ENCODE measurements at regions not wholly inside any gene's neighbourhood (a gene's known extent, or its start where the extent isn't known, plus 50 kb on each side); places are given as distances from the start of the nearest gene placed in this dataset.

- Mint-ChIP-seq H3K4me1 (ENCODE audit: low read depth) (no peaks in the 10 kb centered on the region), H3K4me3 (no peak overlapping the region), H3K9me3 (ENCODE audit: insufficient read depth) (no peaks in the 10 kb centered on the region), H3K27me3 (ENCODE audit: low read depth) (peaks cover 2% of the 10 kb centered on the region), H3K36me3 (ENCODE audit: low read depth) (no peaks in the 10 kb centered on the region), H3K27ac (no peak overlapping the region)
- DNase-seq (no peak), ATAC-seq (no peak)
- CTCF ChIA-PET: no interaction called here
- POLR2A ChIA-PET: no interaction called here
Observed at GRCh38 chr2:47260971-47261370, 84.7 kb upstream of the CALM2 start.

DNA sequence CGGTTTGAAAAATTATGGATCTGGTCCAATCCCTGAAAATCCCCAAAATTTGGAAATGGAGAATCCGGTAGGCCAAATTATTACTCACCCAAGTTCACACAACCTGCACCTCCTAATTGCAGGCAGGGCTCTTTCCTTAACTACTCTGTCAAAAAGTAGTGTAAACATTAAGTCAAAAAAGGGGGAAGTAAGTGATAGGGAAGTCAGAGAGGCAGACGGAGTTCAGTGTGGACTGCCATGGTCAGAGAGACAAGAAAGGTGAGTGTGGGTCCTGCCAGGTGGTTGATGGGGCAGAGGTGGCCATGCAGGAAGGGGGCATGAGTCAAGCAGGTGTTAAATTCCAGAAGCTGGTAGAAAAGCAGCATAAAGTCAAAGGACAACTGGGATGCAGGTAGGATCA is 83.5 kb upstream of the CALM2 start:
- Mint-ChIP-seq H3K4me3 (no peak overlapping the region), H3K27ac (no peak overlapping the region)
- POLR2A ChIA-PET: no interaction called here

DNA sequence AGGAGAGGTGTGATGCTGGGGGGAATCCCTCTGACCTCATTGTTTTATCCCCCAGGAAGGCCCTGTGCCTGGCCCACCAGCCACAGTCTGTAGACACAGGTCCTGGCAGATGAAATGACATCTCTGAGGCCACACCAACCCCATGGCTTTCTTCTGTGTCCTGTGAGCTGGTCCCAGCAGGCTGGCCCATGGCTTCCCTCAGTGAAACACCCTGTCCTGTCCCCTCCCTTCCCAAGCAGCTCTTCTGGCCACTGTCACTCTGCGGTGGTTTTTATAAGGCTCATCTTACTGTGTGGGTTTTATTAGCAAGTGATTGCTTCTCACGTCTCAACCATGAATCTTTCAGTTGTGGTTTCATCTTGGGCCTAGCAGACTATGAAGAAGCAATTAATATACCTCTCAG is 81.6 kb upstream of the CALM2 start:
- H3K27ac Mint-ChIP-seq: no peak overlapping the region
- ChIA-PET CTCF (no interaction called here), POLR2A (no interaction called here)
- no peaks in the 10 kb centered on the region for H3K4me1 Mint-ChIP-seq (ENCODE audit: low read depth)
- DNase-seq (no peak), ATAC-seq (no peak)
- peaks cover 3% of the 10 kb centered on the region for H3K27me3 Mint-ChIP-seq (ENCODE audit: low read depth)
- no peaks in the 10 kb centered on the region for H3K9me3 Mint-ChIP-seq (ENCODE audit: insufficient read depth)
- no peaks in the 10 kb centered on the region for H3K36me3 Mint-ChIP-seq (ENCODE audit: low read depth)
- no peak overlapping the region for H3K4me3 Mint-ChIP-seq

More for the DNA sequence above, 83.5 kb upstream of the CALM2 start:
- CTCF ChIA-PET: no interaction called here
- Mint-ChIP-seq H3K27me3 (ENCODE audit: low read depth) (peaks cover 2% of the 10 kb centered on the region), H3K9me3 (ENCODE audit: insufficient read depth) (no peaks in the 10 kb centered on the region), H3K4me1 (ENCODE audit: low read depth) (no peaks in the 10 kb centered on the region), H3K36me3 (ENCODE audit: low read depth) (no peaks in the 10 kb centered on the region)
- ATAC-seq (no peak), DNase-seq (no peak)

- Mint-ChIP-seq H3K27ac (no peak overlapping the region), H3K36me3 (ENCODE audit: low read depth) (no peaks in the 10 kb centered on the region), H3K9me3 (ENCODE audit: insufficient read depth) (no peaks in the 10 kb centered on the region), H3K27me3 (ENCODE audit: low read depth) (peaks cover 3% of the 10 kb centered on the region), H3K4me1 (ENCODE audit: low read depth) (no peaks in the 10 kb centered on the region), H3K4me3 (no peak overlapping the region)
- POLR2A ChIA-PET: no interaction called here
- DNase-seq: no peak
- no peak for ATAC-seq
- CTCF ChIA-PET: no interaction called here
Observed at GRCh38 chr2:47256416-47257087, 80.2 kb upstream of the CALM2 start.

DNA sequence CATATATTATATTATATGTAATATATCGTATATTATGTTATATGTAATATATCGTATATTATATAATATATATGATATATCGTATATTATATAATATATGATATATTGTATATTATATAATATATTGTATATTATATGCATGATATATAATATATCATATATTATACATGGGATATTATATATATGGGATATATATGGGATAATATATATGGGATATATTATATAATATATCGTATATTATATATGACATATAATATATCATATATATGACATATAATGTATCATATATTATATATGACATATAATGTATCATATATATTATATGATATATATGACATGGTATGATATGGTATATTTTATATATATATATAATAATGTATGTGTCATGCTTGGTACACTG is 79.5 kb upstream of the CALM2 start:
- Mint-ChIP-seq H3K36me3 (ENCODE audit: low read depth) (no peaks in the 10 kb centered on the region), H3K9me3 (ENCODE audit: insufficient read depth) (no peaks in the 10 kb centered on the region), H3K4me1 (ENCODE audit: low read depth) (no peaks in the 10 kb centered on the region), H3K4me3 (no peak overlapping the region), H3K27me3 (ENCODE audit: low read depth) (peaks cover 3% of the 10 kb centered on the region), H3K27ac (no peak overlapping the region)
- CTCF ChIA-PET: no interaction called here
- POLR2A ChIA-PET: no interaction called here
- DNase-seq (no peak), ATAC-seq (no peak)

- ChIA-PET CTCF (no interaction called here), POLR2A (no interaction called here)
- ATAC-seq (no peak), DNase-seq (no peak)
- Mint-ChIP-seq H3K4me3 (no peak overlapping the region), H3K27me3 (ENCODE audit: low read depth) (peaks cover 6% of the 10 kb centered on the region), H3K4me1 (ENCODE audit: low read depth) (no peaks in the 10 kb centered on the region), H3K36me3 (ENCODE audit: low read depth) (no peaks in the 10 kb centered on the region), H3K9me3 (ENCODE audit: insufficient read depth) (no peaks in the 10 kb centered on the region), H3K27ac (no peak overlapping the region)
Observed at GRCh38 chr2:47254464-47254863, 78.2 kb upstream of the CALM2 start.

GRCh38 chr2:47253447-47253846 is 77.1 kb upstream of the CALM2 start:
- peaks cover 6% of the 10 kb centered on the region for H3K27me3 Mint-ChIP-seq (ENCODE audit: low read depth)
- H3K9me3 Mint-ChIP-seq (ENCODE audit: insufficient read depth): no peaks in the 10 kb centered on the region
- DNase-seq: no peak
- ChIA-PET CTCF (no interaction called here), POLR2A (no interaction called here)
- ATAC-seq: no peak
- no peaks in the 10 kb centered on the region for H3K36me3 Mint-ChIP-seq (ENCODE audit: low read depth)
- H3K4me1 Mint-ChIP-seq (ENCODE audit: low read depth): no peaks in the 10 kb centered on the region
- no peak overlapping the region for H3K4me3 Mint-ChIP-seq
- no peak overlapping the region for H3K27ac Mint-ChIP-seq

- no peak for ATAC-seq
- Mint-ChIP-seq H3K27me3 (ENCODE audit: low read depth) (peaks cover 6% of the 10 kb centered on the region), H3K9me3 (ENCODE audit: insufficient read depth) (no peaks in the 10 kb centered on the region), H3K36me3 (ENCODE audit: low read depth) (no peaks in the 10 kb centered on the region), H3K4me1 (ENCODE audit: low read depth) (no peaks in the 10 kb centered on the region), H3K27ac (no peak overlapping the region), H3K4me3 (no peak overlapping the region)
- CTCF ChIA-PET: no interaction called here
- POLR2A ChIA-PET: no interaction called here
- no peak for DNase-seq
Observed at GRCh38 chr2:47251404-47251675, 75.0 kb upstream of the CALM2 start.

DNA sequence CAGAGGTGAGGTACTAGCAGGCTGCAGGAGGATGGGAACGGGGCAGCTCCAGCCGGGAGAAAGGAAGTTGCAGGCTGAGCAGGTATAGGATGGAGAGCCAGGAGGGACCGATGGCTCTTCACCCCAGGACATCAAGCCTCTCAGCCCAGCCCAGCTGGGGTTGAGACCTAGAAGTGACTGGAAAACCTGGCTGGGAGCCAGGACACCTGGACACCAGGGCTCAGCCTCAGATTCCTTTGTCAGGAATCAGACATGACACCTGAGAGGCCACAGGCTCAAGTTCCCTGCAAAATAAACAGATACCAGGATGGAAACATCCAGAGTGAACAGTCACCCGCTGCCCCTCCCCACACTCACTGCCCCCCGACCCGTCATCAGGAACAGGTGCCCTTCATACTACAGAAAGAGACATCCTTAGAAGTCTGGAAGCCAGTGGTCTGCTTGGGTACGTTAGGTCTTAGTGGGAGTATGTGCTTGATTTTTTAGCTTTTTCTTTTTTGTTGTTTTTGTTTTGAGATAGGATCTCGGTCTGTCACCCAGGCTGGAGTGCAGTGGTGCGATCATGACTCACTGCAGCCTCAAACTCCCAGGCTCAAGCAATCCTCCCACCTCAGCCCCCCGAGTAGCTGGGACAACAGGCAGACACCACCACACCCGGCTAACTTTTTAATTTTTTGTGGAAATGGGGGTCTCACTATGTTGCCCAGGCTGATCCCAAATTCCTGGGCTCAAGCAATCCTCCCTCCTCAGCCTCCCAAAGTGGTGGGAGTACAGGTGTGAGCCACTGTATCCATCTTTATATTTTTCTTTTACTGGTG is 74.5 kb upstream of the CALM2 start:
- DNase-seq (no peak), ATAC-seq (no peak)
- no peak overlapping the region for H3K4me3 Mint-ChIP-seq
- H3K27ac Mint-ChIP-seq: no peak overlapping the region
- CTCF ChIA-PET: no interaction called here
- no peaks in the 10 kb centered on the region for H3K4me1 Mint-ChIP-seq (ENCODE audit: low read depth)
- H3K36me3 Mint-ChIP-seq (ENCODE audit: low read depth): no peaks in the 10 kb centered on the region
- POLR2A ChIA-PET: no interaction called here
- peaks cover 6% of the 10 kb centered on the region for H3K27me3 Mint-ChIP-seq (ENCODE audit: low read depth)
- H3K9me3 Mint-ChIP-seq (ENCODE audit: insufficient read depth): no peaks in the 10 kb centered on the region

GRCh38 chr2:47249931-47250330 is 73.6 kb upstream of the CALM2 start:
- Mint-ChIP-seq H3K4me3 (no peak overlapping the region), H3K9me3 (ENCODE audit: insufficient read depth) (no peaks in the 10 kb centered on the region), H3K27ac (no peak overlapping the region), H3K27me3 (ENCODE audit: low read depth) (peaks cover 8% of the 10 kb centered on the region), H3K4me1 (ENCODE audit: low read depth) (no peaks in the 10 kb centered on the region), H3K36me3 (ENCODE audit: low read depth) (no peaks in the 10 kb centered on the region)
- ATAC-seq (no peak), DNase-seq (no peak)
- ChIA-PET POLR2A (no interaction called here), CTCF (no interaction called here)

- H3K36me3 Mint-ChIP-seq (ENCODE audit: low read depth): no peaks in the 10 kb centered on the region
- DNase-seq (no peak), ATAC-seq (no peak)
- no peaks in the 10 kb centered on the region for H3K9me3 Mint-ChIP-seq (ENCODE audit: insufficient read depth)
- ChIA-PET POLR2A (no interaction called here), CTCF (no interaction called here)
- no peak overlapping the region for H3K27ac Mint-ChIP-seq
- peaks cover 6% of the 10 kb centered on the region for H3K27me3 Mint-ChIP-seq (ENCODE audit: low read depth)
- no peaks in the 10 kb centered on the region for H3K4me1 Mint-ChIP-seq (ENCODE audit: low read depth)
- no peak overlapping the region for H3K4me3 Mint-ChIP-seq
Observed at GRCh38 chr2:47249157-47249900, 73.0 kb upstream of the CALM2 start.

DNA sequence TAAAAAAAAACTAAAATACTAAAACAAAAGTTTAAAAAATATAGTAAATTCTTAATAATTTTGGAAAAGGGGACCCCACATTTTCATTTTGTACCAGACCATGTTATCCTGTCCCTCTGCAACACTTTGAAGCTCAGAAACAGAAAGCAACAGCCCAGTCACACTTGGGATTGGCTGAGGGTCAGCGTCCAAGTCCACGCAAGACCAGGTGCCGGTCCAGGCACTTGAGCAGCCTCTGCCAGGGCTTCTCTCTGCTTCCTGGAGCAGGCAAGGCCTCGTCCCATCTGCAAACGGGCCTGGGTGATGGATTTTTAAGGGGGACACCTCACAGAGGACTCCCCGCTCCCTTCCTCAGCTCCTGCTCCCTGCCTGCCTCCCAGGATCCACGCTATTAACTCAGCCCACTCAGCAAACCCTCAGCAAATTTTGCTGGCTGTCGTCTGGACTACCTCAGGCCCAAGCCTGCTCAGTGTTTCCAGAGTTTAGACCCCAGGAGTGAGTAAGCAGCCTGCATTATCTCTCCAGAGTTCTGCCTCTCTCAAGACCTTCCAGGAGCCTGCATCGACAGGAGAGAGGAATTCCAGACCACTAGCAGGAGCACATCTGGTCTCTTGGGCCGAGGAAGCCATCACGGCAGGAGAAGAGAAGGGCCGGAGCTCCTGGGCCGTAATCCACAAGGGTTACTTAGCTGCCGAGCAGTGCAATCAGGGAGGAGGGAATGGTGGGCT is 67.4 kb upstream of the CALM2 start:
- CTCF ChIA-PET: no interaction called here
- no peaks in the 10 kb centered on the region for H3K4me1 Mint-ChIP-seq (ENCODE audit: low read depth)

More for the DNA sequence above, 67.4 kb upstream of the CALM2 start:
- Mint-ChIP-seq H3K9me3 (ENCODE audit: insufficient read depth) (no peaks in the 10 kb centered on the region), H3K27ac (no peak overlapping the region), H3K36me3 (ENCODE audit: low read depth) (no peaks in the 10 kb centered on the region), H3K4me3 (no peak overlapping the region), H3K27me3 (ENCODE audit: low read depth) (peaks cover 9% of the 10 kb centered on the region)
- DNase-seq (no peak), ATAC-seq (no peak)
- POLR2A ChIA-PET: no interaction called here
